Stimulated activated naive CD8-positive, alpha-beta T cell treated with anti-CD3 and anti-CD28 coated beads, Interleukin-15, Interleukin-2, amounts not matched to agents 100 ng/mL and 50 ng/mL, for 24 hours (primary cell): ENCODE measurements at regions not wholly inside any gene's neighbourhood (a gene's known extent, or its start where the extent isn't known, plus 50 kb on each side); places are given as distances from the start of the nearest gene placed in this dataset.

Experiments
- H3K27ac Mint-ChIP-seq: one replicate; pipeline ENCODE4 v1.8.0; 2021; ENCODE audit warnings: mild to moderate bottlenecking, mixed read lengths
- H3K27me3 Mint-ChIP-seq: one replicate; pipeline ENCODE4 v1.8.0; 2021; ENCODE audit warnings: mixed read lengths
- H3K36me3 Mint-ChIP-seq: one replicate; pipeline ENCODE4 v1.8.0; 2021; ENCODE audit warnings: low read depth, mixed read lengths
- H3K4me1 Mint-ChIP-seq: one replicate; pipeline ENCODE4 v1.8.0; 2021; ENCODE audit warnings: low read depth, mixed read lengths
- H3K4me3 Mint-ChIP-seq: one replicate; pipeline ENCODE4 v1.8.0; 2021; ENCODE audit warnings: mild to moderate bottlenecking, mixed read lengths
- H3K9me3 Mint-ChIP-seq: one replicate; pipeline ENCODE4 v1.8.0; 2021; ENCODE audit warnings: mixed read lengths

- Mint-ChIP-seq H3K27me3 (no peaks in the 10 kb centered on the region), H3K9me3 (no peaks in the 10 kb centered on the region), H3K4me1 (no peaks in the 10 kb centered on the region), H3K27ac (no peak overlapping the region), H3K36me3 (no peaks in the 10 kb centered on the region), H3K4me3 (no peak overlapping the region)
Measured at GRCh38 chr6:19757036-19757435, 80.1 kb upstream of the ID4 start.

- H3K36me3 Mint-ChIP-seq = no peaks in the 10 kb centered on the region
- no peaks in the 10 kb centered on the region for H3K27me3 Mint-ChIP-seq
- no peaks in the 10 kb centered on the region for H3K4me1 Mint-ChIP-seq
- no peak overlapping the region for H3K27ac Mint-ChIP-seq
- no peaks in the 10 kb centered on the region for H3K9me3 Mint-ChIP-seq
- H3K4me3 Mint-ChIP-seq = no peak overlapping the region
Measured at GRCh38 chr6:19759117-19759880, 77.9 kb upstream of the ID4 start.

GRCh38 chr6:19761121-19761520 lies 76.0 kb upstream of the ID4 start:
- no peak overlapping the region for H3K27ac Mint-ChIP-seq
- H3K9me3 Mint-ChIP-seq = no peaks in the 10 kb centered on the region
- H3K4me3 Mint-ChIP-seq = no peak overlapping the region
- H3K27me3 Mint-ChIP-seq = no peaks in the 10 kb centered on the region
- no peaks in the 10 kb centered on the region for H3K36me3 Mint-ChIP-seq
- H3K4me1 Mint-ChIP-seq = no peaks in the 10 kb centered on the region

GRCh38 chr6:19771753-19772336 lies 65.3 kb upstream of the ID4 start:
- Mint-ChIP-seq H3K9me3 (peaks cover 3% of the 10 kb centered on the region), H3K36me3 (no peaks in the 10 kb centered on the region), H3K27me3 (no peaks in the 10 kb centered on the region), H3K27ac (no peak overlapping the region), H3K4me3 (no peak overlapping the region), H3K4me1 (no peaks in the 10 kb centered on the region)

- Mint-ChIP-seq H3K36me3 (no peaks in the 10 kb centered on the region), H3K4me3 (no peak overlapping the region), H3K27ac (no peak overlapping the region), H3K9me3 (peaks cover 3% of the 10 kb centered on the region), H3K27me3 (no peaks in the 10 kb centered on the region), H3K4me1 (no peaks in the 10 kb centered on the region)
Measured at GRCh38 chr6:19772891-19773290, 64.3 kb upstream of the ID4 start.

GRCh38 chr6:19781269-19781668 lies 55.9 kb upstream of the ID4 start:
- Mint-ChIP-seq H3K27me3 (no peaks in the 10 kb centered on the region), H3K4me3 (no peak overlapping the region), H3K27ac (no peak overlapping the region), H3K36me3 (no peaks in the 10 kb centered on the region), H3K9me3 (no peaks in the 10 kb centered on the region), H3K4me1 (no peaks in the 10 kb centered on the region)

- H3K27ac Mint-ChIP-seq = no peak overlapping the region
- no peaks in the 10 kb centered on the region for H3K36me3 Mint-ChIP-seq
- no peak overlapping the region for H3K4me3 Mint-ChIP-seq
- H3K4me1 Mint-ChIP-seq = no peaks in the 10 kb centered on the region
- H3K9me3 Mint-ChIP-seq = no peaks in the 10 kb centered on the region
- H3K27me3 Mint-ChIP-seq = no peaks in the 10 kb centered on the region
Measured at GRCh38 chr6:19782588-19782987, 54.6 kb upstream of the ID4 start.
